GM23338 (cell line): ENCODE measurements at regions not wholly inside any gene's neighbourhood (a gene's known extent, or its start where the extent isn't known, plus 50 kb on each side); places are given as distances from the start of the nearest gene placed in this dataset.
A peak's percentile ranks its signal among the peaks of the same experiment; 100 is the strongest.

Source experiments
- ATAC-seq: fragments of 200-7000 bp; cut with Tn5 transposase; 3 replicates; pipeline ENCODE4 v1.9.1; 2020
- DNase-seq: peaks from one replicate; pipeline ENCODE4 v3.0.0-alpha.2; 2015; ENCODE audit warnings: low spot score
- H2AFZ ChIP-seq: fragments of 200-600 bp; sonication (generic); 2 replicates; pipeline ENCODE4 v1.8.0; 2016; ENCODE audit warnings: antibody characterized with exemption, mild to moderate bottlenecking, moderate library complexity
- H3F3A ChIP-seq: fragments of 200-600 bp; sonication (generic); replicated peaks from 2 replicates; pipeline ENCODE4 v1.8.0; 2017; ENCODE audit warnings: antibody characterized with exemption, mixed run types, low read depth
- H3K27ac ChIP-seq: fragments of 200-600 bp; sonication (generic); 2 replicates; pipeline ENCODE4 v1.6.1; 2016; ENCODE audit warnings: low read depth
- H3K27me3 ChIP-seq: fragments of 200-600 bp; sonication (generic); 2 replicates; pipeline ENCODE4 v1.8.0; 2016; ENCODE audit warnings: mild to moderate bottlenecking, mixed run types, moderate library complexity; ENCODE audit not compliant: insufficient read depth
- H3K36me3 ChIP-seq: fragments of 200-600 bp; sonication (generic); 2 replicates; pipeline ENCODE4 v1.8.0; 2016; ENCODE audit warnings: mild to moderate bottlenecking; ENCODE audit not compliant: insufficient read depth
- H3K4me1 ChIP-seq: fragments of 200-600 bp; sonication (generic); 2 replicates; pipeline ENCODE4 v1.8.0; 2016; ENCODE audit warnings: mild to moderate bottlenecking, moderate library complexity; ENCODE audit not compliant: insufficient read depth
- H3K4me2 ChIP-seq: fragments of 200-600 bp; sonication (generic); 2 replicates; pipeline ENCODE4 v1.7.1; 2017; ENCODE audit warnings: mixed run types
- H3K4me3 ChIP-seq: fragments of 200-600 bp; sonication (generic); 2 replicates; pipeline ENCODE4 v1.6.1; 2016; ENCODE audit warnings: mixed run types
- H3K79me2 ChIP-seq: fragments of 200-600 bp; sonication (generic); replicated peaks from 2 replicates; pipeline ENCODE4 v1.8.0; 2017; ENCODE audit warnings: mild to moderate bottlenecking; ENCODE audit not compliant: insufficient read depth
- H3K9me2 ChIP-seq: fragments of 200-600 bp; sonication (generic); 2 replicates; pipeline ENCODE4 v1.8.0; 2017; ENCODE audit not compliant: insufficient read depth
- H4K20me1 ChIP-seq: fragments of 200-600 bp; sonication (generic); replicated peaks from 2 replicates; pipeline ENCODE4 v1.8.0; 2017; ENCODE audit warnings: mild to moderate bottlenecking; ENCODE audit not compliant: insufficient read depth
- H3K27ac Mint-ChIP-seq: 2 replicates; pipeline ENCODE4 v1.8.0; 2020; ENCODE audit warnings: inconsistent platforms, mild to moderate bottlenecking, moderate library complexity, mixed read lengths
- H3K27me3 Mint-ChIP-seq: 3 replicates; pipeline ENCODE4 v1.8.0; 2022; ENCODE audit warnings: low read depth, mild to moderate bottlenecking, moderate library complexity, mixed read lengths, inconsistent platforms; ENCODE audit not compliant: insufficient read depth, poor library complexity
- H3K36me3 Mint-ChIP-seq: 3 replicates; pipeline ENCODE4 v1.8.0; 2021; ENCODE audit warnings: low read depth, mild to moderate bottlenecking, inconsistent platforms, moderate library complexity, mixed read lengths
- H3K4me1 Mint-ChIP-seq: 3 replicates; pipeline ENCODE4 v1.8.0; 2020; ENCODE audit warnings: mild to moderate bottlenecking, inconsistent platforms, mixed read lengths
- H3K4me3 Mint-ChIP-seq: 3 replicates; pipeline ENCODE4 v1.8.0; 2021; ENCODE audit warnings: moderate library complexity, mild to moderate bottlenecking, inconsistent platforms, mixed read lengths
- H3K9me3 Mint-ChIP-seq: 3 replicates; pipeline ENCODE4 v1.8.0; 2020; ENCODE audit warnings: moderate library complexity, mild to moderate bottlenecking, inconsistent platforms, mixed read lengths
- CTCF ChIP-seq, 2 experiments: fragments of 200-600 bp in 1 of 2; sonication (generic) in 1 of 2; conservative IDR thresholded peaks; 2 replicates each; pipeline versions ENCODE4 v1.5.1 to v1.6.1; 2016 to 2017; ENCODE audit warnings: antibody characterized with exemption in 2 of 2, low read depth in 2 of 2, mild to moderate bottlenecking in 2 of 2, moderate library complexity in 1 of 2
- POLR2AphosphoS5 ChIP-seq: IDR thresholded peaks from 2 replicates; pipeline ENCODE4 v1.6.1; 2016; ENCODE audit warnings: antibody characterized with exemption, low read depth
- REST ChIP-seq: IDR thresholded peaks from one replicate; pipeline ENCODE4 v1.6.1; 2018; ENCODE audit warnings: antibody characterized with exemption; ENCODE audit not compliant: unreplicated experiment

- H4K20me1 ChIP-seq: no peaks in the 10 kb centered on the region
- H3K9me2 ChIP-seq: no peaks in the 10 kb centered on the region
- no peak overlapping the region for H3K27ac ChIP-seq
- ATAC-seq (no peak), DNase-seq (no peak)
- Mint-ChIP-seq H3K27me3 (peaks cover 2% of the 10 kb centered on the region), H3K4me3 (no peak overlapping the region), H3K4me1 (no peaks in the 10 kb centered on the region), H3K9me3 (no peaks in the 10 kb centered on the region), H3K27ac (no peak overlapping the region), H3K36me3 (no peaks in the 10 kb centered on the region)
- no peak overlapping the region for H3K4me2 ChIP-seq
- no peaks in the 10 kb centered on the region for H3K27me3 ChIP-seq
- peak overlapping the region; percentile 91; the same call in 1 of the 2 replicates for H2AFZ ChIP-seq
- H3K4me1 ChIP-seq: peaks cover 3% of the 10 kb centered on the region; the same call in 1 of the 2 replicates
- H3K36me3 ChIP-seq: no peaks in the 10 kb centered on the region
- H3K79me2 ChIP-seq: no peaks in the 10 kb centered on the region
- TF ChIP-seq REST: no peak
- H3K4me3 ChIP-seq: no peak overlapping the region
- no peaks in the 10 kb centered on the region for H3F3A ChIP-seq
Measured at GRCh38 chr4:138561276-138561880, 319.2 kb upstream of the SLC7A11 start.

- peak; percentile 84 for ATAC-seq
- H3K27ac Mint-ChIP-seq: no peak overlapping the region
Measured at GRCh38 chr4:138560448-138560847, 318.3 kb upstream of the SLC7A11 start.

More at GRCh38 chr4:138560448-138560847, 318.3 kb upstream of the SLC7A11 start:
- no peak overlapping the region for H3K4me3 Mint-ChIP-seq
- peaks cover 2% of the 10 kb centered on the region for H3K27me3 Mint-ChIP-seq
- Histone ChIP-seq H3K79me2 (no peaks in the 10 kb centered on the region), H4K20me1 (no peaks in the 10 kb centered on the region), H3K9me2 (no peaks in the 10 kb centered on the region), H3K36me3 (no peaks in the 10 kb centered on the region), H3K4me1 (peaks cover 1% of the 10 kb centered on the region; the same call in 1 of the 2 replicates), H3K4me3 (no peak overlapping the region), H3K27ac (no peak overlapping the region), H3K27me3 (no peaks in the 10 kb centered on the region), H3K4me2 (no peak overlapping the region), H3F3A (no peaks in the 10 kb centered on the region), H2AFZ (peak overlapping the region; percentile 91)
- peaks cover 4% of the 10 kb centered on the region for H3K4me1 Mint-ChIP-seq
- H3K9me3 Mint-ChIP-seq: no peaks in the 10 kb centered on the region
- peak; percentile 73 to 81 for TF ChIP-seq CTCF (conservative IDR thresholded peaks at IDR 0.05; ENCODE audit: low read depth in 2 of 2)
- no peak for TF ChIP-seq POLR2AphosphoS5
- peak; percentile 75 for DNase-seq
- no peaks in the 10 kb centered on the region for H3K36me3 Mint-ChIP-seq
